ENCODE measurements at regions not wholly inside any gene's neighbourhood (a gene's known extent, or its start where the extent isn't known, plus 50 kb on each side); places are given as distances from the start of the nearest gene placed in this dataset.

GRCh38 chr3:104879919-104880318 lies 486.8 kb upstream of the ALCAM start:
- TF ChIP-seq ZFX (IDR thresholded peaks at IDR 0.05; ENCODE audit: borderline replicate concordance), result no peak
- TF ChIP-seq CTCF (IDR thresholded peaks at IDR 0.05), result no peak
- H3K27ac ChIP-seq, result no peak overlapping the region

- H3K27ac ChIP-seq, result no peak overlapping the region
These were observed 481.4 kb upstream of the ALCAM start for GRCh38 chr3:104885214-104885814.

GRCh38 chr3:104886220-104886995 lies 480.3 kb upstream of the ALCAM start:
- H3K27ac ChIP-seq, result no peak overlapping the region

More at GRCh38 chr3:104885214-104885814, 481.4 kb upstream of the ALCAM start:
- TF ChIP-seq ZFX (IDR thresholded peaks at IDR 0.05; ENCODE audit: borderline replicate concordance) (no peak), CTCF (IDR thresholded peaks at IDR 0.05) (no peak)

GRCh38 chr3:104887069-104887468 lies 479.6 kb upstream of the ALCAM start:
- no peak overlapping the region for H3K27ac ChIP-seq
- no peak for TF ChIP-seq ZFX (IDR thresholded peaks at IDR 0.05; ENCODE audit: borderline replicate concordance)
- no peak for TF ChIP-seq CTCF (IDR thresholded peaks at IDR 0.05)

More at GRCh38 chr3:104886220-104886995, 480.3 kb upstream of the ALCAM start:
- TF ChIP-seq ZFX (IDR thresholded peaks at IDR 0.05; ENCODE audit: borderline replicate concordance) (no peak), CTCF (IDR thresholded peaks at IDR 0.05) (no peak)

- no peak for TF ChIP-seq ZFX (IDR thresholded peaks at IDR 0.05; ENCODE audit: borderline replicate concordance)
- TF ChIP-seq CTCF (IDR thresholded peaks at IDR 0.05), result no peak
- no peak overlapping the region for H3K27ac ChIP-seq
These were observed 479.1 kb upstream of the ALCAM start for GRCh38 chr3:104887619-104888018.

- H3K27ac ChIP-seq, result no peak overlapping the region
- TF ChIP-seq ZFX (IDR thresholded peaks at IDR 0.05; ENCODE audit: borderline replicate concordance) (no peak), CTCF (IDR thresholded peaks at IDR 0.05) (no peak)
These were observed 474.7 kb upstream of the ALCAM start for GRCh38 chr3:104892044-104892443.

GRCh38 chr3:104896624-104897023 lies 470.1 kb upstream of the ALCAM start:
- TF ChIP-seq CTCF (IDR thresholded peaks at IDR 0.05), result no peak
- TF ChIP-seq ZFX (IDR thresholded peaks at IDR 0.05; ENCODE audit: borderline replicate concordance), result no peak

More at GRCh38 chr3:104896624-104897023, 470.1 kb upstream of the ALCAM start:
- H3K27ac ChIP-seq, result no peak overlapping the region

Measured in 22Rv1 (cell line).